GM12878 (cell line): ENCODE measurements at regions not wholly inside any gene's neighbourhood (a gene's known extent, or its start where the extent isn't known, plus 50 kb on each side); places are given as distances from the start of the nearest gene placed in this dataset.

ENCODE experiments used
- ATAC-seq: fragments of 200-7000 bp; cut with Tn5 transposase; 3 replicates; pipeline ENCODE4 v1.9.1; 2020; ENCODE audit warnings: mild to moderate bottlenecking, moderate library complexity
- BruUV-seq: library from RNA; stranded (reverse); fragments of 400-500 nt; replicated peaks from 2 replicates; lab custom pipeline; 2021; lab: Mats Ljungman, UMichigan
- CTCF ChIA-PET: fragments of 300-600 bp; sonication (Branson Sonifier 250); formaldehyde crosslinking; extraction: SDS; loops from one replicate; lab custom pipeline; 2021; ENCODE audit warnings: inconsistent platforms; lab: Yijun Ruan, JAX
- POLR2A ChIA-PET: fragments of 350-600 bp; formaldehyde crosslinking; extraction: SDS; loops from one replicate; lab custom pipeline; 2021; ENCODE audit warnings: inconsistent platforms; lab: Charles Lee
- RAD21 ChIA-PET: fragments of 300-600 bp; sonication (Branson Sonifier 250); formaldehyde crosslinking; loops from one replicate; lab custom pipeline; 2023; ENCODE audit warnings: antibody characterized with exemption; ENCODE audit not compliant: unreplicated experiment; lab: Charles Lee
- SMC1A ChIA-PET: fragments of 300-600 bp; sonication (Branson Sonifier 250); formaldehyde crosslinking; loops from one replicate; lab custom pipeline; 2023; ENCODE audit not compliant: unreplicated experiment, uncharacterized antibody; lab: Charles Lee
- DNase-seq: peaks from one replicate; pipeline ENCODE4 v3.0.0-alpha.2; 2011; ENCODE audit warnings: low read depth, low spot score
- FAIRE-seq: peaks from 3 replicates; lab custom pipeline; 2011; peaks lifted over from hg19 to GRCh38; lab: Jason Lieb, UNC
- H2AFZ ChIP-seq: 2 replicates; pipeline ENCODE4 v1.6.0; 2011; ENCODE audit warnings: low read depth, low read length, control low read depth; ENCODE audit not compliant: control insufficient read depth
- H3K27ac ChIP-seq: 2 replicates; pipeline ENCODE4 v1.5.1; 2011; ENCODE audit warnings: control low read depth; ENCODE audit not compliant: control insufficient read depth, insufficient read depth
- H3K27me3 ChIP-seq, 2 experiments: replicated peaks in 1 of 2; 2 replicates each; pipeline versions ENCODE4 v1.6.0 to v1.6.1; 2011; ENCODE audit warnings: low read length in 1 of 2; ENCODE audit not compliant: control insufficient read depth in 2 of 2, insufficient read depth in 2 of 2
- H3K36me3 ChIP-seq, 2 experiments: 2 replicates each; pipeline ENCODE4 v1.5.1; 2011; ENCODE audit warnings: low read length in 1 of 2; ENCODE audit not compliant: control insufficient read depth in 2 of 2, insufficient read depth in 2 of 2
- H3K4me1 ChIP-seq: 2 replicates; pipeline ENCODE4 v1.6.1; 2011; ENCODE audit warnings: mild to moderate bottlenecking, low read length, moderate library complexity, mixed read lengths; ENCODE audit not compliant: control insufficient read depth, insufficient read depth
- H3K4me2 ChIP-seq: 2 replicates; pipeline ENCODE4 v1.6.0; 2011; ENCODE audit warnings: control low read depth; ENCODE audit not compliant: control insufficient read depth, insufficient read depth
- H3K4me3 ChIP-seq: fragments of 200-600 bp; sonication (generic); 2 replicates; pipeline ENCODE4 v1.5.1; 2016
- H3K79me2 ChIP-seq: 2 replicates; pipeline ENCODE4 v1.6.0; 2011; ENCODE audit warnings: low read length; ENCODE audit not compliant: control insufficient read depth, insufficient read depth
- H3K9ac ChIP-seq: 2 replicates; pipeline ENCODE4 v1.8.0; 2011; ENCODE audit warnings: low read length, control low read depth, mixed read lengths; ENCODE audit not compliant: control insufficient read depth, insufficient read depth
- H3K9me3 ChIP-seq: replicated peaks from 3 replicates; pipeline ENCODE4 v1.5.1; 2011; ENCODE audit warnings: mild to moderate bottlenecking, low read length; ENCODE audit not compliant: control insufficient read depth, insufficient read depth
- H4K20me1 ChIP-seq: 2 replicates; pipeline ENCODE4 v1.6.0; 2011; ENCODE audit not compliant: control insufficient read depth, insufficient read depth
- BMI1 ChIP-seq: fragments of 450-650 bp; IDR thresholded peaks from 2 replicates; pipeline ENCODE4 v1.6.1; 2016; ENCODE audit warnings: mild to moderate bottlenecking, moderate library complexity, borderline replicate concordance
- CEBPB ChIP-seq, 2 experiments: fragments of 150-350 bp in 1 of 2; IDR thresholded peaks; 2 replicates each; pipeline ENCODE4 v1.6.1; 2012 to 2014; ENCODE audit warnings: low read depth in 2 of 2, low read length in 2 of 2, borderline replicate concordance in 1 of 2, inconsistent platforms in 1 of 2
- HDAC2 ChIP-seq: fragments of 200-600 bp; sonication (generic); IDR thresholded peaks from 2 replicates; pipeline ENCODE4 v1.6.1; 2017
- HDGF ChIP-seq: fragments of 450-650 bp; IDR thresholded peaks from 2 replicates; pipeline ENCODE4 v1.6.1; 2016; ENCODE audit warnings: antibody characterized with exemption
- NRF1 ChIP-seq: conservative IDR thresholded peaks from 2 replicates; pipeline ENCODE4 v1.6.1; 2011; ENCODE audit warnings: mild to moderate bottlenecking, low read depth, low read length, improper control_type of control experiment
- PAX8 ChIP-seq: fragments of 450-650 bp; IDR thresholded peaks from 2 replicates; pipeline ENCODE4 v1.6.1; 2017; ENCODE audit warnings: mild to moderate bottlenecking, moderate library complexity
- SMARCA5 ChIP-seq: fragments of 450-650 bp; IDR thresholded peaks from 2 replicates; pipeline ENCODE4 v1.6.1; 2017; ENCODE audit warnings: mild to moderate bottlenecking
- TARDBP ChIP-seq: IDR thresholded peaks from 2 replicates; pipeline ENCODE4 v1.6.1; 2016; ENCODE audit warnings: borderline replicate concordance
- TBL1XR1 ChIP-seq: IDR thresholded peaks from 2 replicates; pipeline ENCODE4 v1.6.1; 2012; ENCODE audit warnings: low read depth, low read length, improper control_type of control experiment
- WGBS: methylation state at CpG from one replicate; pipeline ENCODE4 v1.1.6; 2016; ENCODE audit warnings: low lambda C conversion rate; ENCODE audit not compliant: insufficient replicate concordance, insufficient coverage; ENCODE audit errors: missing lambda C conversion rate; 5-methylcytosine and 5-hydroxymethylcytosine counted together
- in situ Hi-C: fragments of 300-500 bp; cut with MboI; formaldehyde crosslinking; loops from 9 replicates; pipeline ENCODE4 v1.14.3; 2018; ENCODE audit warnings: mixed read lengths
- intact Hi-C: fragments of 100-400 bp; cut with micrococcal nuclease; formaldehyde crosslinking; loops from one replicate; pipeline ENCODE4 v1.14.2; 2022; ENCODE audit not compliant: unreplicated experiment
- TF ChIP-seq, protein P1 (sequence below): IDR thresholded peaks from 2 replicates; pipeline ENCODE4 v1.6.1; 2012; ENCODE audit warnings: low read length, inconsistent platforms

DNA sequence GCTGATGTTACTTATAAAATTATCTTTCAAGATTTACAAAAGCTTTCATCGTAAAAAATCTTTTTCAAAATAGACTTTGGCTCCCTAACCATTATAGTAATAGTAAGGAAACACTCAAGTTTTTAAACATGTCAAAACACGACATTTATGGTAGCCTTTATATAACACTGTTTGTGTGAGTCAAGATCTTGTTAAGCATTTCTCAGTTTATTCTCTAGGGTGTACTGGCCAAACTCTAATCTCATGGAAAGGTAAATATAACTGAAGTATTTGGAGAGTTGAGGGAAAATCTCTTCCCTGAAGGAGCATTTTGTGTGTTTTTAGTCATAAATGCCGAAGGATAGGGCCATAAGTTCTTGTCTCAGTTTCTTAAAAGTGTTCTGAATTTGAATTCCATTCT lies 790.9 kb upstream of the NCAM2 start:
- H4K20me1 ChIP-seq: no peaks in the 10 kb centered on the region
- H3K4me3 ChIP-seq: no peak overlapping the region
- no peak overlapping the region for H3K27ac ChIP-seq
- FAIRE-seq (no peak), DNase-seq (no peak), ATAC-seq (no peak)
- intact Hi-C loops (no loop called here), in situ Hi-C loops (no loop called here)
- no peak overlapping the region for H2AFZ ChIP-seq
- no peaks in the 10 kb centered on the region for H3K36me3 ChIP-seq
- H3K4me2 ChIP-seq: no peak overlapping the region
- no peak overlapping the region for H3K9ac ChIP-seq
- ChIA-PET SMC1A (no interaction called here), RAD21 (no interaction called here), POLR2A (no interaction called here), CTCF (no interaction called here)
- no TSS peak for BruUV-seq
- no peaks in the 10 kb centered on the region for H3K9me3 ChIP-seq
- H3K79me2 ChIP-seq: no peaks in the 10 kb centered on the region
- WGBS: 4% methylated on average over 3 of the region's 3 CpGs
- no peaks in the 10 kb centered on the region for H3K27me3 ChIP-seq
- no peaks in the 10 kb centered on the region for H3K4me1 ChIP-seq
- TF ChIP-seq TBL1XR1: no peak

DNA sequence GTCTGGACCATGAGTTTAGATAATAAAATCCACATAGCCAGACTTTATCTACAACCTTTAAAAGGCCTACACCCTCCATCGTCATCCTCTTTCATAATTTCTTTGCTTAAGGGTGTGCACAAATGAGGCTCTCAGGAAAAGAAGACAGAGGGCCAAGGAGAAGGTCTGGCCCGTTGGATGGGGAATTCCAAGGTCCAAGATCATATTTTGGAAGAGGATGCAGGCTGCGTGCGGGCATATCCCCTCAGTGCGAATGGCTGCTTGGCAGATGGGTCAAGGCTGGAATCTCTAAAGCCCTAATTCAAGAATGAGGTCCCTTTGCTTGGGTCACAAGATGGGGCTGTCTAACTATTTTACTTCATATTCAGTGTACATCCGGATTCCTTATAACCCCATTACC lies 782.2 kb upstream of the NCAM2 start:
- Histone ChIP-seq H4K20me1 (no peaks in the 10 kb centered on the region), H3K27ac (no peak overlapping the region), H3K4me3 (no peak overlapping the region), H3K36me3 (no peaks in the 10 kb centered on the region), H3K9ac (no peak overlapping the region), H3K27me3 (no peaks in the 10 kb centered on the region), H2AFZ (no peak overlapping the region), H3K4me1 (no peaks in the 10 kb centered on the region), H3K79me2 (no peaks in the 10 kb centered on the region), H3K4me2 (no peak overlapping the region), H3K9me3 (no peaks in the 10 kb centered on the region; the same call in 2 of the 3 replicates)
- 38% methylated on average over 6 of the region's 6 CpGs for WGBS
- RAD21 ChIA-PET: no interaction called here
- POLR2A ChIA-PET: no interaction called here
- DNase-seq (no peak), FAIRE-seq (no peak), ATAC-seq (no peak)
- in situ Hi-C loops (no loop called here), intact Hi-C loops (no loop called here)
- SMC1A ChIA-PET: no interaction called here
- TF ChIP-seq NRF1 (no peak), CEBPB (IDR thresholded peaks at IDR 0.05; ENCODE audit: borderline replicate concordance in 1 of 2, low read depth in 2 of 2, low read length in 2 of 2) (no peak), TARDBP (no peak), HDAC2 (no peak), HDGF (no peak), PAX8 (no peak), SMARCA5 (no peak), BMI1 (no peak)
- TF ChIP-seq, protein P1, sequence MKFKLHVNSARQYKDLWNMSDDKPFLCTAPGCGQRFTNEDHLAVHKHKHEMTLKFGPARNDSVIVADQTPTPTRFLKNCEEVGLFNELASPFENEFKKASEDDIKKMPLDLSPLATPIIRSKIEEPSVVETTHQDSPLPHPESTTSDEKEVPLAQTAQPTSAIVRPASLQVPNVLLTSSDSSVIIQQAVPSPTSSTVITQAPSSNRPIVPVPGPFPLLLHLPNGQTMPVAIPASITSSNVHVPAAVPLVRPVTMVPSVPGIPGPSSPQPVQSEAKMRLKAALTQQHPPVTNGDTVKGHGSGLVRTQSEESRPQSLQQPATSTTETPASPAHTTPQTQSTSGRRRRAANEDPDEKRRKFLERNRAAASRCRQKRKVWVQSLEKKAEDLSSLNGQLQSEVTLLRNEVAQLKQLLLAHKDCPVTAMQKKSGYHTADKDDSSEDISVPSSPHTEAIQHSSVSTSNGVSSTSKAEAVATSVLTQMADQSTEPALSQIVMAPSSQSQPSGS: no peak
- no TSS peak for BruUV-seq
- CTCF ChIA-PET: no interaction called here
